Glutamatergic neuron (in vitro differentiated cells): ENCODE measurements at regions not wholly inside any gene's neighbourhood (a gene's known extent, or its start where the extent isn't known, plus 50 kb on each side); places are given as distances from the start of the nearest gene placed in this dataset.

Source experiments
- DNase-seq: peaks from one replicate; pipeline ENCODE4 v3.0.0; 2022
- H3K27ac Mint-ChIP-seq: one replicate; pipeline ENCODE4 v1.8.0; 2020; ENCODE audit warnings: mild to moderate bottlenecking, mixed read lengths, inconsistent platforms; ENCODE audit not compliant: unreplicated experiment
- H3K27me3 Mint-ChIP-seq: one replicate; pipeline ENCODE4 v1.8.0; 2020; ENCODE audit warnings: mild to moderate bottlenecking, moderate library complexity, mixed read lengths, inconsistent platforms; ENCODE audit not compliant: unreplicated experiment
- H3K36me3 Mint-ChIP-seq: one replicate; pipeline ENCODE4 v1.8.0; 2020; ENCODE audit warnings: mild to moderate bottlenecking, mixed read lengths, inconsistent platforms; ENCODE audit not compliant: unreplicated experiment
- H3K4me1 Mint-ChIP-seq: one replicate; pipeline ENCODE4 v1.8.0; 2020; ENCODE audit warnings: mild to moderate bottlenecking, low read depth, mixed read lengths, inconsistent platforms; ENCODE audit not compliant: unreplicated experiment
- H3K4me3 Mint-ChIP-seq: one replicate; pipeline ENCODE4 v1.8.0; 2020; ENCODE audit warnings: mild to moderate bottlenecking, mixed read lengths, inconsistent platforms; ENCODE audit not compliant: unreplicated experiment
- H3K9me3 Mint-ChIP-seq: one replicate; pipeline ENCODE4 v1.8.0; 2020; ENCODE audit warnings: mild to moderate bottlenecking, moderate library complexity, mixed read lengths, inconsistent platforms; ENCODE audit not compliant: unreplicated experiment
- CTCF ChIP-seq: fragments of 200-600 bp; sonication (generic); IDR thresholded peaks from one replicate; pipeline ENCODE4 v1.5.0; 2021; ENCODE audit not compliant: partially characterized antibody, unreplicated experiment

- Mint-ChIP-seq H3K27ac (no peak overlapping the region), H3K36me3 (peaks cover 8% of the 10 kb centered on the region), H3K4me1 (peaks cover 9% of the 10 kb centered on the region), H3K27me3 (peaks cover 5% of the 10 kb centered on the region), H3K4me3 (no peak overlapping the region), H3K9me3 (peaks cover 15% of the 10 kb centered on the region)
- no peak for DNase-seq
- no peak for TF ChIP-seq CTCF
These were observed 100.7 kb downstream of the IER5 start for GRCh38 chr1:181189245-181189644.

- H3K4me1 Mint-ChIP-seq: peaks cover 9% of the 10 kb centered on the region
- peak; percentile 98 for TF ChIP-seq CTCF
- H3K9me3 Mint-ChIP-seq: peaks cover 15% of the 10 kb centered on the region
- H3K27ac Mint-ChIP-seq: no peak overlapping the region
- H3K36me3 Mint-ChIP-seq: peaks cover 11% of the 10 kb centered on the region
- peak overlapping the region; percentile 83 for H3K4me3 Mint-ChIP-seq
- DNase-seq: peak; percentile 91
- H3K27me3 Mint-ChIP-seq: peaks cover 5% of the 10 kb centered on the region
These were observed 101.3 kb downstream of the IER5 start for GRCh38 chr1:181189691-181190363.

GRCh38 chr1:181190364-181191035, 102.0 kb downstream of the IER5 start:
- Mint-ChIP-seq H3K27me3 (peaks cover 5% of the 10 kb centered on the region), H3K4me3 (peak overlapping the region; percentile 83)

DNA sequence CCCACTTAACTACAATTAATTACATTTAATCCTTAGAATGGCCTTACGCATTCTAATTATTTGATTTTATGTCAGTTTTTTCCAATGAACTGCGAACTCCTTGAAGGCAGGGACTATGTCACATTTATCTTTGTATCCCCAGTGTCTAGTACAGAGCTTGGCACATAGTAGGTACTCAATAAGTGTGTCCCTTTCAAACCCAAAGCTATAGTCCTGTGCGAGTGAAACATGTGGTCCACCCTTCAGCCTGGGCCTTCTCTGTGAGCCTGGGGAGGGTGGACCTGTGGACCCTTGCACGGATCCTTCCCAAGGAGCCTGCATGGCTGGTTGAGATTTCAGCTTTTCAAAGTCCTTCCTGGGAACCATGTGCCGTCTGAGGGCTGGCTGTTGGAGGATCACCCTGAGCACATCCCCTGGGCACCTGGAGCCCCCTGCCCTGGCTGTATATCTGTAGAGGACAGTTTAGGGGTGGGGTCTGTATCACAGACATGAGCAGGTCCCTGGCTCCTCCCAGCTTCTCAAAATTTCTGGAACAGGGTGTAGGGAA, 103.1 kb downstream of the IER5 start:
- peaks cover 15% of the 10 kb centered on the region for H3K9me3 Mint-ChIP-seq
- no peak for DNase-seq
- peaks cover 15% of the 10 kb centered on the region for H3K36me3 Mint-ChIP-seq
- no peak overlapping the region for H3K27ac Mint-ChIP-seq
- H3K4me1 Mint-ChIP-seq: peaks cover 9% of the 10 kb centered on the region
- H3K4me3 Mint-ChIP-seq: no peak overlapping the region
- peaks cover 5% of the 10 kb centered on the region for H3K27me3 Mint-ChIP-seq
- TF ChIP-seq CTCF: no peak

More at GRCh38 chr1:181190364-181191035, 102.0 kb downstream of the IER5 start:
- Mint-ChIP-seq H3K9me3 (peaks cover 15% of the 10 kb centered on the region), H3K27ac (no peak overlapping the region), H3K4me1 (peaks cover 9% of the 10 kb centered on the region), H3K36me3 (peaks cover 14% of the 10 kb centered on the region)
- DNase-seq: no peak
- no peak for TF ChIP-seq CTCF

- H3K27ac Mint-ChIP-seq: peak overlapping the region; percentile 16
- no peak for DNase-seq
- TF ChIP-seq CTCF: no peak
- peaks cover 5% of the 10 kb centered on the region for H3K27me3 Mint-ChIP-seq
- H3K9me3 Mint-ChIP-seq: peaks cover 15% of the 10 kb centered on the region
- peak overlapping the region; percentile 56 for H3K4me3 Mint-ChIP-seq
- H3K4me1 Mint-ChIP-seq: peaks cover 9% of the 10 kb centered on the region
- H3K36me3 Mint-ChIP-seq: peaks cover 15% of the 10 kb centered on the region
These were observed 103.8 kb downstream of the IER5 start for GRCh38 chr1:181192316-181192715.
